PC-3 (cell line): ENCODE measurements at regions not wholly inside any gene's neighbourhood (a gene's known extent, or its start where the extent isn't known, plus 50 kb on each side); places are given as distances from the start of the nearest gene placed in this dataset.

Experiments
- CTCF ChIP-seq: fragments of 300-600 bp; sonication (generic); conservative IDR thresholded peaks from 2 replicates; pipeline ENCODE4 v1.5.1; 2017; ENCODE audit warnings: antibody characterized with exemption, low read depth, mild to moderate bottlenecking, low read length
- EZH2 ChIP-seq: fragments of 300-600 bp; sonication (generic); IDR thresholded peaks from one replicate; pipeline ENCODE4 v1.6.1; 2017; ENCODE audit warnings: antibody characterized with exemption, mild to moderate bottlenecking, low read length; ENCODE audit not compliant: unreplicated experiment
- EZH2phosphoT487 ChIP-seq: fragments of 300-600 bp; sonication (generic); IDR thresholded peaks from 2 replicates; pipeline ENCODE4 v1.6.1; 2018; ENCODE audit warnings: mild to moderate bottlenecking, antibody characterized with exemption, low read length, borderline replicate concordance

DNA sequence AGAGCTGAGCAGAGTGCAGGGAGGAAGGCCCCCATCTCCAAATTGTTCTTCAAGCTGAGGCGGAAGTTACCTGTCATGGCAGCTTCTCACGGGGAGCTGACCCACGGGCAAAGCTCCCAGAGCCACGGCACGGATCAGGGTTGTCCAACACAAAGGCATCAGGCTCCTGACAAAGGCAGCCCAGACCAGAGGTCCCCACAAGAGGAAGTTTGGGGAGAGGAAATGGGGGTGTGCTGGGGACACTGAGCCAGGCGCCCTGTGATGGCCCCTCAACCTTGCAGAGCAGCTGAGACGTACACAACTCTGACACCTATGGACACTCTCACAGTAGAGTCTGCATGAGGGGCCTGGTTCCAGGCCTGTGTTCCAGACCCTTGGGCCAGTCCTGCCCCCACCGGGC, 95.6 kb downstream of the CTTN start:
- no peak for TF ChIP-seq EZH2phosphoT487
- no peak for TF ChIP-seq EZH2
- no peak for TF ChIP-seq CTCF
